Astrocyte of the cerebellum (primary cell): ENCODE measurements at regions not wholly inside any gene's neighbourhood (a gene's known extent, or its start where the extent isn't known, plus 50 kb on each side); places are given as distances from the start of the nearest gene placed in this dataset.

ENCODE experiments used
- DNase-seq: peaks from one replicate; pipeline ENCODE4 v3.0.0-alpha.2; 2011; ENCODE audit warnings: low read depth
- H3K4me3 ChIP-seq: 2 replicates; pipeline ENCODE4 v1.5.1; 2011; ENCODE audit warnings: mild to moderate bottlenecking, low read depth, low read length, moderate library complexity
- CTCF ChIP-seq: IDR thresholded peaks from 2 replicates; pipeline ENCODE4 v1.5.1; 2012; ENCODE audit warnings: low read length, low read depth, moderate library complexity, mild to moderate bottlenecking; ENCODE audit errors: missing control alignments
- in situ Hi-C: cut with HindIII; loops from 2 replicates; pipeline ENCODE4 v1.10.0; 2017; ENCODE audit warnings: low sequenced_read_pairs

- in situ Hi-C loops, result no loop called here
- no peak overlapping the region for H3K4me3 ChIP-seq
- TF ChIP-seq CTCF, result no peak
- DNase-seq, result no peak
Measured at GRCh38 chr4:41461780-41462307, 76.1 kb upstream of the LIMCH1 start.

GRCh38 chr4:41465146-41465761, 72.7 kb upstream of the LIMCH1 start:
- H3K4me3 ChIP-seq, result no peak overlapping the region
- TF ChIP-seq CTCF, result no peak
- in situ Hi-C loops, result no loop called here
- DNase-seq, result no peak

DNA sequence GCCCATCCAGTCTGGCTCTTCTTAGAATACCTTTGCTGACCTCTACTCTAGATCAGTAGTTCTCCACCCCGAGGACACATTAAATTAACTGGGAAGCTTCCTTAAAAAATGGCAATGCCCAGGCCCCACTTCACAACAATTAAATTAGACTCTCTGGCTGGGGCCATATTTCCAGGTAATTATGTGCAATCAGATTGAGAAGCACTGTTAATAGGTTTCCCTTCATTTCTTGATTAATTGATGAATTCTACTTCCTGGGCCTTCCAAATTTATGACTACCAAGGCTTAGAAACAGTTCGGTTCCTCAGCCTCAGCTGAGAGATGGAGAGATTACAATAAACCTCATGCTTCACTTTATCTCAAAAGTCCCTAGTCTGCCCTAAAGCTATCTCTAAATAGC, 71.7 kb upstream of the LIMCH1 start:
- TF ChIP-seq CTCF, result no peak
- in situ Hi-C loops, result no loop called here
- no peak overlapping the region for H3K4me3 ChIP-seq
- DNase-seq, result no peak

DNA sequence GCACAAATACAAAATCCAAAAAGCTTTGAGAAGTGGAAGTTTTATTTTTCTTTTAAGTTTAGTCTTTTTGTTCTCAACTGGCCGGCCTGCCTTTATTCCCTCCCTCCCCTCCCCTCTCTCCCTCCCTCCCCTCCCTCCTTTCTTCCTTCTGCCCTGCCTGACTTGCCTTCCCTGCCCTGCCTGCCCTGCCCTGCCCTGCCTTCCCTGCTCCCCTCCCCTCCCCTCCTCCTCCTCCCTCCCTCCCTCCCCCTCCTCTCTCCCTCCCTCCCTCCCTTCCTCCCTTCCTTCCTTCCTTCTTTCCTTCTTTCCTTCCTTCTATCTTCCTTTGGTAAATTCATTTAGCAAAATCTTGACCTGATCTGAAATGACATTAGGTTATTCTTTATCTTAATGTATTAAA, 69.8 kb upstream of the LIMCH1 start:
- in situ Hi-C loops, result no loop called here
- TF ChIP-seq CTCF, result no peak
- DNase-seq, result no peak
- no peak overlapping the region for H3K4me3 ChIP-seq

DNA sequence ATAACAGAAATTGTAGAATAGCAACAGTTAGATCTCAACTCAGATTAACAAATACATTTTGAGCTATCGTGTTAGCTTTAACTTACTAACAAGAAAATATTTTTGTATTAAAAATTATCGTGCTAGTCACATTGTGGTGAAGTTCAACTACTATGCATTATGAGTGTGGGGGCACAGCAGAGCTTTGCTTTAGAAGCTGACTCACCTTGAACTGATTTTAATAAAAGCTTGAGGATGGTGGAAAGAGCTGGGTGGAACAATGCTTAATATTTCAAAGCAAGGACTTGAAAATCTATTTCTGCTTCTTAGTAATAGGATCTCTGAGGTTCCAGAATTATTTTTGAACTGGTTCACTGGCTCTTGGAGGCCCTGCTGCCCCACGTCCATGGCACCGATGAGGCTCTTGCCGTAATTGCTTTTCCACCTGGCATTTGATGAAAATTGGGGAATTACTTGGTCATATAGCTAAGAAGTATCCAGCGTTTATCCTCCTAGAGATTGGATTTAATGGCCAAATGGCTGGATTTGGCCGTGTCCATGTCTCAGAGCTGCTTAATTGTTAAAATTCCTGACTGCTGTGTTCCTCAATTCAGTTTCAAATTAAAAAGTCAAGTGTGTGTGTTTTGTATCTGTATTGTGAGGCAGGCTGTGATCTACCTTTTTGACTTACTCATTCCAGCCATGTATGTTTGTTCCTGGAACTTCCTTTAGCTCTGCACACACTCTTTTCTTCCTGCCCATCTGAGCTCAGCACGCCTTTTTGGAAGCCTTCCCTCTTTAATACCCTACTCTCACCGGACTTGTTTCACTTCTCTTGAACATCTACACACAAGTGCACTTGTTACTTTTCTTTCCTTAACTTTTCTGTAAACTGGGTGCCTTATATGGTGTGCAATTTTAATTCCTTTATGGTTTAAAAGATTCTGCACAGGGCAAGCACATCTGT, 66.6 kb upstream of the LIMCH1 start:
- no peak for DNase-seq
- H3K4me3 ChIP-seq, result no peak overlapping the region
- TF ChIP-seq CTCF, result no peak
- in situ Hi-C loops, result no loop called here

DNA sequence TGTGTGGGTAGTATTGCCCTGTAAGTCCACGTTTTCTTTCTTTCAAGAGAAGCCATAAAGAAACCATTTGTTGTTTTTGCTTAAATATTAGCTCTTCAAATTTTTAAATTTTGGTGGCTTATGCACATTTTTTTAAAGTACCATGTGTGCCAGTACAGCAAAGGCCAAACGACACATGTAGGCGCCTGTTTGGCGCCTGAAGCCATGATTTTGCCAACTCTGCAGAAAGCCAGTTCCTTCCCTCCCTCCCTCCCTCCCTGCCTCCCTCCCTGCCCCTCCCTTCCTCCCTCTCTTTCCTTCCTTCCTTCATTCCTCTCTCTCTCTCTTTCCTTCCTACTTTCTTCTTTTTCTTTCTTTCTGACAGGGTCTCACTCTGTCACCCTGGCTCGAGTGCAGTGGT, 65.9 kb upstream of the LIMCH1 start:
- in situ Hi-C loops, result no loop called here
- no peak overlapping the region for H3K4me3 ChIP-seq
- TF ChIP-seq CTCF, result no peak
- DNase-seq, result no peak
